IMR-90 (cell line): ENCODE measurements at regions not wholly inside any gene's neighbourhood (a gene's known extent, or its start where the extent isn't known, plus 50 kb on each side); places are given as distances from the start of the nearest gene placed in this dataset.

Source experiments
- ATAC-seq: fragments of 200-7000 bp; cut with Tn5 transposase; 2 replicates; pipeline ENCODE4 v1.9.1; 2020; ENCODE audit warnings: low read depth, mild to moderate bottlenecking, moderate library complexity
- BruUV-seq: library from RNA; stranded (reverse); fragments of 400-500 nt; replicated peaks from 2 replicates; lab custom pipeline; 2021; lab: Mats Ljungman, UMichigan
- CTCF ChIA-PET: fragments of 300-600 bp; formaldehyde crosslinking; extraction: SDS; loops from one replicate; lab custom pipeline; 2021; ENCODE audit warnings: antibody characterized with exemption; lab: Yijun Ruan, JAX
- POLR2A ChIA-PET: fragments of 300-600 bp; sonication (Branson Sonifier 250); formaldehyde crosslinking; loops from one replicate; lab custom pipeline; 2022; ENCODE audit warnings: antibody characterized with exemption; ENCODE audit not compliant: unreplicated experiment; lab: Charles Lee
- DNase-seq: peaks from one replicate; pipeline ENCODE4 v3.0.0; 2013
- H2AFZ ChIP-seq: replicated peaks from 2 replicates; pipeline ENCODE3; 2013; ENCODE audit warnings: low read length, mild to moderate bottlenecking; ENCODE audit not compliant: poor library complexity
- H2AK5ac ChIP-seq: 2 replicates; pipeline ENCODE4 v1.6.1; 2013; ENCODE audit warnings: low read depth, low read length, inconsistent platforms
- H2AK9ac ChIP-seq: replicated peaks from 2 replicates; pipeline ENCODE3; 2013; ENCODE audit warnings: mild to moderate bottlenecking, low read depth, low read length, moderate library complexity; ENCODE audit not compliant: poor library complexity
- H2BK120ac ChIP-seq: 2 replicates; pipeline ENCODE4 v1.6.1; 2013; ENCODE audit warnings: low read depth, low read length, inconsistent platforms
- H2BK15ac ChIP-seq: 3 replicates; pipeline ENCODE4 v1.6.1; 2013; ENCODE audit warnings: low read depth, low read length, inconsistent platforms
- H2BK20ac ChIP-seq: 2 replicates; pipeline ENCODE4 v1.6.1; 2013; ENCODE audit warnings: low read depth, mild to moderate bottlenecking, inconsistent platforms, low read length, moderate library complexity
- H2BK5ac ChIP-seq: 2 replicates; pipeline ENCODE4 v1.6.1; 2013; ENCODE audit warnings: mild to moderate bottlenecking, low read depth, low read length, inconsistent platforms; ENCODE audit not compliant: poor library complexity, severe bottlenecking
- H3K14ac ChIP-seq: replicated peaks from 2 replicates; pipeline ENCODE4 v1.6.1; 2013; ENCODE audit warnings: low read depth, low read length, inconsistent platforms
- H3K18ac ChIP-seq: 2 replicates; pipeline ENCODE4 v1.6.1; 2013; ENCODE audit warnings: low read depth, low read length, control low read depth
- H3K23ac ChIP-seq: 2 replicates; pipeline ENCODE4 v1.6.1; 2013; ENCODE audit warnings: low read depth, low read length, inconsistent platforms
- H3K27ac ChIP-seq: 2 replicates; pipeline ENCODE4 v1.5.1; 2013; ENCODE audit warnings: mild to moderate bottlenecking, control low read depth, low read length; ENCODE audit not compliant: insufficient read depth
- H3K27me3 ChIP-seq: 2 replicates; pipeline ENCODE4 v1.6.1; 2013; ENCODE audit warnings: low read length; ENCODE audit not compliant: control insufficient read depth, insufficient read depth
- H3K36me3 ChIP-seq: 2 replicates; pipeline ENCODE4 v1.6.1; 2013; ENCODE audit warnings: low read length, mixed read lengths; ENCODE audit not compliant: control insufficient read depth, insufficient read depth
- H3K4ac ChIP-seq: 2 replicates; pipeline ENCODE4 v1.6.1; 2013; ENCODE audit warnings: low read depth, low read length, inconsistent platforms
- H3K4me1 ChIP-seq: 2 replicates; pipeline ENCODE4 v1.6.1; 2013; ENCODE audit warnings: low read length, mixed read lengths; ENCODE audit not compliant: control insufficient read depth, insufficient read depth
- H3K4me2 ChIP-seq: 2 replicates; pipeline ENCODE4 v1.6.1; 2013; ENCODE audit warnings: low read depth, mild to moderate bottlenecking, control low read depth, low read length, moderate library complexity
- H3K4me3 ChIP-seq: 2 replicates; pipeline ENCODE4 v1.5.1; 2013; ENCODE audit warnings: low read depth, mild to moderate bottlenecking, control low read depth, low read length, moderate library complexity; ENCODE audit not compliant: insufficient read depth
- H3K56ac ChIP-seq: 2 replicates; pipeline ENCODE4 v1.6.1; 2013; ENCODE audit warnings: low read length, inconsistent platforms; ENCODE audit not compliant: insufficient read depth; ENCODE audit errors: extremely low read depth
- H3K79me1 ChIP-seq, 2 experiments: 2 replicates each; pipeline ENCODE4 v1.6.1; 2013; ENCODE audit warnings: low read length in 2 of 2, inconsistent platforms in 1 of 2, low read depth in 1 of 2
- H3K9ac ChIP-seq: 2 replicates; pipeline ENCODE4 v1.6.1; 2013; ENCODE audit warnings: low read depth, low read length, control low read depth
- H3K9me1 ChIP-seq: 2 replicates; pipeline ENCODE4 v1.6.1; 2013; ENCODE audit warnings: low read length, inconsistent platforms; ENCODE audit not compliant: insufficient read depth
- H3K9me3 ChIP-seq: 2 replicates; pipeline ENCODE4 v1.6.1; 2013; ENCODE audit warnings: low read length; ENCODE audit not compliant: control insufficient read depth, insufficient read depth
- H4K20me1 ChIP-seq: 2 replicates; pipeline ENCODE4 v1.6.1; 2013; ENCODE audit warnings: low read length, inconsistent platforms; ENCODE audit not compliant: insufficient read depth
- H4K5ac ChIP-seq: 2 replicates; pipeline ENCODE4 v1.6.1; 2013; ENCODE audit warnings: mild to moderate bottlenecking, low read depth, low read length, control low read depth
- H4K8ac ChIP-seq, 2 experiments: 2 replicates each; pipeline ENCODE4 v1.6.1; 2013; ENCODE audit warnings: low read depth in 2 of 2, low read length in 2 of 2, control low read depth in 1 of 2, inconsistent platforms in 1 of 2
- H4K91ac ChIP-seq: 2 replicates; pipeline ENCODE4 v1.6.1; 2013; ENCODE audit warnings: low read depth, low read length, inconsistent platforms; ENCODE audit not compliant: insufficient read depth
- BHLHE40 ChIP-seq: fragments of 150-350 bp; IDR thresholded peaks from 2 replicates; pipeline ENCODE4 v1.6.1; 2016; ENCODE audit warnings: mild to moderate bottlenecking, low read depth, low read length
- CEBPB ChIP-seq: IDR thresholded peaks from 2 replicates; pipeline ENCODE4 v1.6.1; 2012; ENCODE audit warnings: low read depth, low read length, improper control_type of control experiment
- CHD1 ChIP-seq: IDR thresholded peaks from 2 replicates; pipeline ENCODE4 v1.6.1; 2012; ENCODE audit warnings: low read depth, low read length, improper control_type of control experiment
- FOS ChIP-seq: fragments of 150-350 bp; IDR thresholded peaks from 2 replicates; pipeline ENCODE4 v1.6.1; 2016; ENCODE audit warnings: low read depth, low read length
- MAFK ChIP-seq: IDR thresholded peaks from 2 replicates; pipeline ENCODE4 v1.6.1; 2012; ENCODE audit warnings: low read depth, low read length, improper control_type of control experiment
- MAZ ChIP-seq: IDR thresholded peaks from 2 replicates; pipeline ENCODE4 v1.6.1; 2012; ENCODE audit warnings: low read depth, mild to moderate bottlenecking, low read length, improper control_type of control experiment, moderate library complexity, borderline replicate concordance
- MXI1 ChIP-seq: IDR thresholded peaks from 2 replicates; pipeline ENCODE4 v1.6.1; 2012; ENCODE audit warnings: low read depth, mild to moderate bottlenecking, low read length, moderate library complexity, borderline replicate concordance
- NFE2L2 ChIP-seq: fragments of 150-350 bp; IDR thresholded peaks from 2 replicates; pipeline ENCODE4 v1.6.1; 2016; ENCODE audit warnings: low read depth, mild to moderate bottlenecking, low read length
- POLR2A ChIP-seq: IDR thresholded peaks from 2 replicates; pipeline ENCODE4 v1.6.1; 2012; ENCODE audit warnings: mild to moderate bottlenecking, low read depth, low read length
- RAD21 ChIP-seq: IDR thresholded peaks from 2 replicates; pipeline ENCODE4 v1.6.1; 2012; ENCODE audit warnings: low read length, improper control_type of control experiment
- RCOR1 ChIP-seq: IDR thresholded peaks from 2 replicates; pipeline ENCODE4 v1.6.1; 2012; ENCODE audit warnings: mild to moderate bottlenecking, low read length, improper control_type of control experiment; ENCODE audit not compliant: insufficient replicate concordance
- RFX5 ChIP-seq: IDR thresholded peaks from 2 replicates; pipeline ENCODE4 v1.8.0; 2012; ENCODE audit warnings: low read depth, mild to moderate bottlenecking, low read length, moderate library complexity
- SMC3 ChIP-seq: fragments of 150-350 bp; IDR thresholded peaks from 2 replicates; pipeline ENCODE4 v1.6.1; 2016; ENCODE audit warnings: low read depth, mild to moderate bottlenecking, antibody characterized with exemption, low read length, moderate library complexity
- USF2 ChIP-seq: fragments of 150-350 bp; IDR thresholded peaks from 2 replicates; pipeline ENCODE4 v1.6.1; 2017; ENCODE audit warnings: mild to moderate bottlenecking, antibody characterized with exemption, low read length, low read depth
- WGBS, 2 experiments: methylation state at CpG; one replicate each; pipeline versions ENCODE4 v1.1.5 to v1.1.7; 2013; ENCODE audit warnings: missing lambda C conversion rate in 2 of 2; ENCODE audit not compliant: insufficient read length in 1 of 2; ENCODE audit errors: extremely low coverage in 2 of 2; 5-methylcytosine and 5-hydroxymethylcytosine counted together
- dilution Hi-C: fragments of 300-500 bp; cut with HindIII; formaldehyde crosslinking; loops from one replicate; pipeline ENCODE4 v1.14.3; 2018; ENCODE audit warnings: low sequenced_read_pairs; ENCODE audit not compliant: unreplicated experiment
- in situ Hi-C: fragments of 300-500 bp; cut with MboI; formaldehyde crosslinking; loops from 3 replicates; pipeline ENCODE4 v1.14.3; 2019; ENCODE audit warnings: low sequenced_read_pairs, inconsistent platforms, mixed read lengths
- intact Hi-C: fragments of 100-400 bp; cut with micrococcal nuclease; formaldehyde crosslinking; loops from 2 replicates; pipeline ENCODE4 v1.10.0; 2022
- TF ChIP-seq, protein P1 (sequence below): conservative IDR thresholded peaks from 2 replicates; pipeline ENCODE4 v1.5.1; 2012; ENCODE audit warnings: mild to moderate bottlenecking, low read depth, low read length, improper control_type of control experiment

DNA sequence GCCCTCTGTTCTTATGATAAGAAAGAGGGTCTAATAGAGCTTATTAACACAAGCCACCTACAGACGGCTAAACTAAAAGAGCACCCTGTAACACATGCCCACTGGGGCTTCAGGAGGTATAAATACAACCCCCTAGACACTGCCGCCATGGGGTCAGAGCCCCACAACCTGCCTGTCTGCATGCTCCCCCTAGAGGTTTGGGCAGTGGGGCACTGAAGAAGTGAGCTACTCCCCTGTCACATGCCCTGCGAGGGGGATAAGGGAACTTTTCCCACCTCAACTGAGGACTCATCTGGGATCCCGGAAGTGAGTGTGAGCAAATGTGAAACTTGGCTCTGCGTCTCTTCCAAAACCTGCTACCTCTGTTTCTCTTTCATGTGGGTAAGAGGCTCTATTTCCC is 334.5 kb downstream of the ADAM29 start:
- H2BK5ac ChIP-seq, result no peak overlapping the region
- no peak overlapping the region for H2BK15ac ChIP-seq
- no peak overlapping the region for H2BK20ac ChIP-seq
- no peaks in the 10 kb centered on the region for H3K79me1 ChIP-seq
- no peak overlapping the region for H2AFZ ChIP-seq
- H4K20me1 ChIP-seq, result no peaks in the 10 kb centered on the region
- H3K27ac ChIP-seq, result no peak overlapping the region
- BruUV-seq, result no TSS peak
- no peaks in the 10 kb centered on the region for H3K27me3 ChIP-seq
- intact Hi-C loops (no loop called here), dilution Hi-C loops (no loop called here), in situ Hi-C loops (no loop called here)
- H4K91ac ChIP-seq, result no peak overlapping the region
- ChIA-PET POLR2A (no interaction called here), CTCF (no interaction called here)
- no peak for TF ChIP-seq CHD1
- TF ChIP-seq MXI1, result no peak
- TF ChIP-seq POLR2A, result no peak
- TF ChIP-seq SMC3, result no peak
- no peak for TF ChIP-seq MAZ
- no peak for TF ChIP-seq MAFK
- TF ChIP-seq BHLHE40, result no peak
- no peak for TF ChIP-seq CEBPB
- TF ChIP-seq, protein P1, sequence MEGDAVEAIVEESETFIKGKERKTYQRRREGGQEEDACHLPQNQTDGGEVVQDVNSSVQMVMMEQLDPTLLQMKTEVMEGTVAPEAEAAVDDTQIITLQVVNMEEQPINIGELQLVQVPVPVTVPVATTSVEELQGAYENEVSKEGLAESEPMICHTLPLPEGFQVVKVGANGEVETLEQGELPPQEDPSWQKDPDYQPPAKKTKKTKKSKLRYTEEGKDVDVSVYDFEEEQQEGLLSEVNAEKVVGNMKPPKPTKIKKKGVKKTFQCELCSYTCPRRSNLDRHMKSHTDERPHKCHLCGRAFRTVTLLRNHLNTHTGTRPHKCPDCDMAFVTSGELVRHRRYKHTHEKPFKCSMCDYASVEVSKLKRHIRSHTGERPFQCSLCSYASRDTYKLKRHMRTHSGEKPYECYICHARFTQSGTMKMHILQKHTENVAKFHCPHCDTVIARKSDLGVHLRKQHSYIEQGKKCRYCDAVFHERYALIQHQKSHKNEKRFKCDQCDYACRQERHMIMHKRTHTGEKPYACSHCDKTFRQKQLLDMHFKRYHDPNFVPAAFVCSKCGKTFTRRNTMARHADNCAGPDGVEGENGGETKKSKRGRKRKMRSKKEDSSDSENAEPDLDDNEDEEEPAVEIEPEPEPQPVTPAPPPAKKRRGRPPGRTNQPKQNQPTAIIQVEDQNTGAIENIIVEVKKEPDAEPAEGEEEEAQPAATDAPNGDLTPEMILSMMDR, result no peak
- no peak for TF ChIP-seq FOS
- no peak for TF ChIP-seq USF2
- no peak for TF ChIP-seq RAD21
- no peak for TF ChIP-seq RCOR1
- TF ChIP-seq RFX5, result no peak
- TF ChIP-seq NFE2L2, result no peak
- no peak overlapping the region for H3K4ac ChIP-seq
- peaks cover 3% of the 10 kb centered on the region; the same call in 1 of the 2 replicates for H3K9me3 ChIP-seq
- no peak overlapping the region for H3K4me2 ChIP-seq
- no peaks in the 10 kb centered on the region for H3K9me1 ChIP-seq
- H4K8ac ChIP-seq, result no peak overlapping the region
- no peaks in the 10 kb centered on the region for H3K4me1 ChIP-seq
- ATAC-seq, result no peak
- WGBS, 2 experiments, result no CpG with 5 or more reads among the region's 5 CpGs
- no peak overlapping the region for H2BK120ac ChIP-seq
- no peak for DNase-seq
- no peaks in the 10 kb centered on the region for H3K36me3 ChIP-seq
- no peak overlapping the region for H3K4me3 ChIP-seq
- H2AK5ac ChIP-seq, result no peak overlapping the region
- no peak overlapping the region for H3K18ac ChIP-seq
- no peak overlapping the region for H3K14ac ChIP-seq
- H2AK9ac ChIP-seq, result no peak overlapping the region
- H4K5ac ChIP-seq, result no peak overlapping the region
- no peak overlapping the region for H3K23ac ChIP-seq
- H3K56ac ChIP-seq, result no peak overlapping the region
- H3K9ac ChIP-seq, result no peak overlapping the region
